ENCODE measurements at regions not wholly inside any gene's neighbourhood (a gene's known extent, or its start where the extent isn't known, plus 50 kb on each side); places are given as distances from the start of the nearest gene placed in this dataset.

- no peak overlapping the region for H3K4me3 Mint-ChIP-seq
- ATAC-seq (no peak), DNase-seq (no peak)
- intact Hi-C loops (cut with micrococcal nuclease) = no loop called here
- no peaks in the 10 kb centered on the region for H3K36me3 Mint-ChIP-seq (ENCODE audit: low read depth)
- H3K27ac Mint-ChIP-seq = no peak overlapping the region
- H3K9me3 Mint-ChIP-seq = no peaks in the 10 kb centered on the region
- no peak for TF ChIP-seq CTCF (IDR thresholded peaks at IDR 0.05)
- no peaks in the 10 kb centered on the region for H3K4me1 Mint-ChIP-seq (ENCODE audit: low read depth)
- ChIA-PET CTCF (no interaction called here), POLR2A (no interaction called here)
- H3K27me3 Mint-ChIP-seq = no peaks in the 10 kb centered on the region
These were observed 400.5 kb downstream of the TMX3 start for GRCh38 chr18:68314403-68314802.

- Mint-ChIP-seq H3K36me3 (ENCODE audit: low read depth) (no peaks in the 10 kb centered on the region), H3K4me1 (ENCODE audit: low read depth) (no peaks in the 10 kb centered on the region), H3K9me3 (no peaks in the 10 kb centered on the region), H3K27me3 (no peaks in the 10 kb centered on the region), H3K4me3 (no peak overlapping the region), H3K27ac (no peak overlapping the region)
- intact Hi-C loops (cut with micrococcal nuclease) = no loop called here
- ATAC-seq (no peak), DNase-seq (no peak)
- ChIA-PET CTCF (no interaction called here), POLR2A (no interaction called here)
- no peak for TF ChIP-seq CTCF (IDR thresholded peaks at IDR 0.05)
These were observed 413.5 kb downstream of the TMX3 start for GRCh38 chr18:68301441-68301840.

- Mint-ChIP-seq H3K4me1 (ENCODE audit: low read depth) (no peaks in the 10 kb centered on the region), H3K4me3 (no peak overlapping the region), H3K27ac (no peak overlapping the region), H3K9me3 (no peaks in the 10 kb centered on the region), H3K27me3 (no peaks in the 10 kb centered on the region), H3K36me3 (ENCODE audit: low read depth) (no peaks in the 10 kb centered on the region)
- DNase-seq = no peak
- no peak for TF ChIP-seq CTCF (IDR thresholded peaks at IDR 0.05)
- intact Hi-C loops (cut with micrococcal nuclease) = no loop called here
- ChIA-PET POLR2A (no interaction called here), CTCF (no interaction called here)
- no peak for ATAC-seq
These were observed 415.0 kb downstream of the TMX3 start for GRCh38 chr18:68299906-68300305.

- Mint-ChIP-seq H3K27me3 (no peaks in the 10 kb centered on the region), H3K4me1 (ENCODE audit: low read depth) (no peaks in the 10 kb centered on the region), H3K27ac (no peak overlapping the region), H3K36me3 (ENCODE audit: low read depth) (no peaks in the 10 kb centered on the region), H3K9me3 (peaks cover 1% of the 10 kb centered on the region), H3K4me3 (no peak overlapping the region)
- no peak for DNase-seq
- POLR2A ChIA-PET = no interaction called here
- no peak for TF ChIP-seq CTCF (IDR thresholded peaks at IDR 0.05)
- ATAC-seq = no peak
- CTCF ChIA-PET = no interaction called here
- intact Hi-C loops (cut with micrococcal nuclease) = no loop called here
These were observed 416.6 kb downstream of the TMX3 start for GRCh38 chr18:68298330-68298729.

DNA sequence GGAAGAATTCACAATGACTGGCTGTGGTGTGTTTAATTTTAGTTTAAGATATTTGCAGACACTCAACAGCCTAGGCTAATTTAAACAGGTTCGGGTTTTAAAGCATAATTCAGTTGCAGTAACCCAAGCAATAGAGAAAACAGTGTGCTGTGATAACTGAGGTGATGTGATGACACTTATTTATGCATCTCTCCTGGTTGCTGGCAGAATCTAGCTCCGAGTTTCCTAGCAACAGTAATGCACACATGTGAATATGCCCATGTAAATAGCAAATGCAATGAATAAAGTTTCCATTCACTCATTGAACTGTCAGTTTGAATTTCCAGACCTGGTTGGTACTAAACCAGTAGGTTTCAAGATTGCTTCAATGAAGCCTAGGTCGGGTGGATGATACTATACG is 426.5 kb downstream of the TMX3 start:
- ATAC-seq (no peak), DNase-seq (no peak)
- no peak overlapping the region for H3K27ac Mint-ChIP-seq
- no peaks in the 10 kb centered on the region for H3K4me1 Mint-ChIP-seq (ENCODE audit: low read depth)
- intact Hi-C loops (cut with micrococcal nuclease) = no loop called here
- H3K27me3 Mint-ChIP-seq = no peaks in the 10 kb centered on the region
- no peak overlapping the region for H3K4me3 Mint-ChIP-seq
- no peak for TF ChIP-seq CTCF (IDR thresholded peaks at IDR 0.05)
- CTCF ChIA-PET = no interaction called here
- no peaks in the 10 kb centered on the region for H3K36me3 Mint-ChIP-seq (ENCODE audit: low read depth)
- H3K9me3 Mint-ChIP-seq = no peaks in the 10 kb centered on the region
- POLR2A ChIA-PET = no interaction called here

Data from activated CD8-positive, alpha-beta T cell treated with anti-CD3 and anti-CD28 coated beads for 36 hours (primary cell).